H1 (cell line): ENCODE measurements at regions not wholly inside any gene's neighbourhood (a gene's known extent, or its start where the extent isn't known, plus 50 kb on each side); places are given as distances from the start of the nearest gene placed in this dataset.

Source experiments
- CTCF ChIA-PET: fragments of 300-600 bp; sonication (Branson Sonifier 250); formaldehyde crosslinking; loops from one replicate; lab custom pipeline; 2021; ENCODE audit not compliant: partially characterized antibody; lab: Charles Lee
- POLR2A ChIA-PET: fragments of 300-600 bp; sonication (Branson Sonifier 250); formaldehyde crosslinking; loops from one replicate; lab custom pipeline; 2021; ENCODE audit warnings: inconsistent platforms; ENCODE audit not compliant: partially characterized antibody; lab: Charles Lee
- DNase-seq, 2 experiments: peaks; one replicate each; pipeline versions ENCODE4 v3.0.0 to v3.0.0-alpha.2; 2010 to 2022; ENCODE audit warnings: low spot score in 2 of 2, low read depth in 1 of 2, mixed read lengths in 1 of 2
- FAIRE-seq: peaks from 2 replicates; lab custom pipeline; 2011; peaks lifted over from hg19 to GRCh38; lab: Jason Lieb, UNC
- H2AFZ ChIP-seq: 2 replicates; pipeline ENCODE4 v1.8.1; 2012; ENCODE audit warnings: low read length, inconsistent platforms
- H2AK5ac ChIP-seq: 2 replicates; pipeline ENCODE4 v1.6.1; 2013; ENCODE audit warnings: low read depth, low read length
- H2BK120ac ChIP-seq: replicated peaks from 2 replicates; pipeline ENCODE3; 2013; ENCODE audit warnings: low read depth, low read length, inconsistent platforms
- H2BK12ac ChIP-seq: 2 replicates; pipeline ENCODE4 v1.6.1; 2013; ENCODE audit warnings: low read depth, low read length
- H2BK15ac ChIP-seq: 2 replicates; pipeline ENCODE4 v1.6.1; 2013; ENCODE audit warnings: low read length
- H2BK20ac ChIP-seq: 2 replicates; pipeline ENCODE4 v1.6.1; 2013; ENCODE audit warnings: low read length
- H2BK5ac ChIP-seq: 2 replicates; pipeline ENCODE4 v1.6.1; 2013; ENCODE audit warnings: low read depth, low read length
- H3K14ac ChIP-seq: 2 replicates; pipeline ENCODE4 v1.6.1; 2013; ENCODE audit warnings: inconsistent platforms; ENCODE audit not compliant: insufficient read length
- H3K18ac ChIP-seq: 2 replicates; pipeline ENCODE4 v1.6.1; 2013; ENCODE audit warnings: low read length; ENCODE audit errors: extremely low read depth
- H3K23ac ChIP-seq: 2 replicates; pipeline ENCODE4 v1.6.1; 2013; ENCODE audit warnings: inconsistent platforms; ENCODE audit not compliant: insufficient read length
- H3K23me2 ChIP-seq: 2 replicates; pipeline ENCODE4 v1.6.1; 2013; ENCODE audit warnings: low read depth, low read length
- H3K27ac ChIP-seq: 2 replicates; pipeline ENCODE4 v1.6.1; 2011; ENCODE audit warnings: low read depth, low read length, inconsistent platforms
- H3K27me3 ChIP-seq, 4 experiments: replicated peaks in 1 of 4; 1 replicate in 1 of 4; 2 replicates in 3 of 4; pipeline versions ENCODE4 v1.6.1 to v1.8.1; 2011 to 2013; ENCODE audit warnings: low read length in 3 of 4, mild to moderate bottlenecking in 3 of 4, inconsistent platforms in 2 of 4, mixed read lengths in 2 of 4, moderate library complexity in 1 of 4; ENCODE audit not compliant: control insufficient read depth in 3 of 4, insufficient read depth in 3 of 4; ENCODE audit errors: extremely low read depth in 1 of 4
- H3K36me3 ChIP-seq, 4 experiments: 2 replicates each; pipeline versions ENCODE4 v1.6.1 to v1.8.1; 2011 to 2013; ENCODE audit warnings: mild to moderate bottlenecking in 4 of 4, low read length in 3 of 4, moderate library complexity in 2 of 4, control low read depth in 1 of 4, inconsistent platforms in 1 of 4; ENCODE audit not compliant: insufficient read depth in 4 of 4, control insufficient read depth in 2 of 4
- H3K4ac ChIP-seq: replicated peaks from 2 replicates; pipeline ENCODE3; 2013; ENCODE audit warnings: low read length, low read depth, mixed read lengths, inconsistent platforms; ENCODE audit not compliant: insufficient read length
- H3K4me1 ChIP-seq, 4 experiments: replicated peaks in 1 of 4; 1 replicate in 1 of 4; 2 replicates in 3 of 4; pipeline versions ENCODE4 v1.6.1 to v1.8.1; 2011 to 2013; ENCODE audit warnings: low read length in 3 of 4, inconsistent platforms in 2 of 4, mixed read lengths in 1 of 4; ENCODE audit not compliant: insufficient read depth in 4 of 4, control insufficient read depth in 3 of 4
- H3K4me2 ChIP-seq, 2 experiments: 2 replicates each; pipeline versions ENCODE4 v1.6.1 to v1.8.1; 2011 to 2013; ENCODE audit warnings: low read depth in 2 of 2, low read length in 2 of 2, control low read depth in 1 of 2, inconsistent platforms in 1 of 2, mild to moderate bottlenecking in 1 of 2; ENCODE audit not compliant: insufficient read depth in 1 of 2
- H3K4me3 ChIP-seq, 4 experiments: fragments of 200-600, 300-600 bp in 1 of 4; sonication (generic), shearing (Covaris generic), sonication (Bioruptor Twin) in 1 of 4; 2 replicates each; pipeline versions ENCODE4 v1.5.1 to v1.8.1; 2011 to 2016; ENCODE audit warnings: low read length in 4 of 4, low read depth in 3 of 4, control low read depth in 2 of 4, inconsistent platforms in 2 of 4, mild to moderate bottlenecking in 2 of 4, mixed read lengths in 1 of 4, moderate library complexity in 1 of 4; ENCODE audit not compliant: insufficient read depth in 2 of 4; ENCODE audit errors: extremely low read depth in 1 of 4
- H3K56ac ChIP-seq: replicated peaks from 2 replicates; pipeline ENCODE3; 2013; ENCODE audit warnings: low read depth, mild to moderate bottlenecking, mixed read lengths, low read length, inconsistent platforms; ENCODE audit not compliant: insufficient read length
- H3K79me1 ChIP-seq: 2 replicates; pipeline ENCODE4 v1.6.1; 2013; ENCODE audit warnings: low read depth, low read length, control low read depth
- H3K79me2 ChIP-seq, 2 experiments: 2 replicates each; pipeline versions ENCODE4 v1.6.1 to v1.8.1; 2012 to 2013; ENCODE audit warnings: low read length in 2 of 2, mild to moderate bottlenecking in 2 of 2, inconsistent platforms in 1 of 2; ENCODE audit not compliant: insufficient read depth in 2 of 2, control insufficient read depth in 1 of 2
- H3K9ac ChIP-seq, 4 experiments: replicated peaks in 1 of 4; 1 replicate in 1 of 4; 2 replicates in 3 of 4; pipeline versions ENCODE4 v1.6.1 to v1.8.1; 2011 to 2013; ENCODE audit warnings: low read depth in 3 of 4, low read length in 3 of 4, control low read depth in 2 of 4, mild to moderate bottlenecking in 2 of 4, moderate library complexity in 2 of 4, inconsistent platforms in 1 of 4; ENCODE audit errors: extremely low read depth in 1 of 4
- H3K9me3 ChIP-seq, 2 experiments: 2 replicates each; pipeline versions ENCODE4 v1.6.1 to v1.8.1; 2012 to 2013; ENCODE audit warnings: mild to moderate bottlenecking in 2 of 2, moderate library complexity in 2 of 2, control low read depth in 1 of 2, inconsistent platforms in 1 of 2, low read depth in 1 of 2, low read length in 1 of 2, mixed read lengths in 1 of 2; ENCODE audit not compliant: insufficient read depth in 2 of 2
- H4K20me1 ChIP-seq, 2 experiments: replicated peaks in 1 of 2; 2 replicates each; pipeline versions ENCODE3 to v1.8.1; 2011 to 2013; ENCODE audit warnings: inconsistent platforms in 2 of 2, low read length in 2 of 2, mild to moderate bottlenecking in 1 of 2; ENCODE audit not compliant: insufficient read depth in 2 of 2, control insufficient read depth in 1 of 2
- H4K5ac ChIP-seq: 2 replicates; pipeline ENCODE4 v1.6.1; 2013; ENCODE audit warnings: low read length, low read depth, mixed read lengths, inconsistent platforms; ENCODE audit not compliant: insufficient read length
- H4K8ac ChIP-seq: 2 replicates; pipeline ENCODE4 v1.8.0; 2013; ENCODE audit warnings: mild to moderate bottlenecking, moderate library complexity, low read length, inconsistent platforms; ENCODE audit not compliant: insufficient read depth; ENCODE audit errors: extremely low read depth
- H4K91ac ChIP-seq: replicated peaks from 2 replicates; pipeline ENCODE3; 2013; ENCODE audit warnings: low read length, mixed read lengths, inconsistent platforms; ENCODE audit not compliant: insufficient read length
- CTBP2 ChIP-seq: IDR thresholded peaks from 2 replicates; pipeline ENCODE4 v1.7.0; 2011; ENCODE audit warnings: borderline replicate concordance, mild to moderate bottlenecking, moderate library complexity, mixed read lengths, low read length; ENCODE audit not compliant: insufficient read depth, insufficient read length
- EP300 ChIP-seq, 2 experiments: IDR thresholded peaks; 1 replicate in 1 of 2; 2 replicates in 1 of 2; pipeline ENCODE4 v1.6.1; 2011 to 2012; ENCODE audit warnings: low read depth in 2 of 2, low read length in 2 of 2, mild to moderate bottlenecking in 2 of 2, borderline replicate concordance in 1 of 2, inconsistent platforms in 1 of 2, moderate library complexity in 1 of 2
- RXRA ChIP-seq: IDR thresholded peaks from 2 replicates; pipeline ENCODE4 v1.6.1; 2011; ENCODE audit warnings: low read depth, mild to moderate bottlenecking, low read length, moderate library complexity; ENCODE audit not compliant: insufficient read depth
- WGBS, 2 experiments: shearing (Covaris generic) in 1 of 2; methylation state at CpG; one replicate each; pipeline versions ENCODE4 v1.1.6 to v1.1.7; 2013 to 2015; ENCODE audit warnings: low lambda C conversion rate in 2 of 2, mixed read lengths in 2 of 2, inconsistent platforms in 1 of 2, low coverage in 1 of 2, missing lambda C conversion rate in 1 of 2; ENCODE audit not compliant: insufficient replicate concordance in 2 of 2, insufficient coverage in 1 of 2, insufficient read length in 1 of 2; ENCODE audit errors: extremely low coverage in 1 of 2, missing lambda C conversion rate in 1 of 2; 5-methylcytosine and 5-hydroxymethylcytosine counted together

DNA sequence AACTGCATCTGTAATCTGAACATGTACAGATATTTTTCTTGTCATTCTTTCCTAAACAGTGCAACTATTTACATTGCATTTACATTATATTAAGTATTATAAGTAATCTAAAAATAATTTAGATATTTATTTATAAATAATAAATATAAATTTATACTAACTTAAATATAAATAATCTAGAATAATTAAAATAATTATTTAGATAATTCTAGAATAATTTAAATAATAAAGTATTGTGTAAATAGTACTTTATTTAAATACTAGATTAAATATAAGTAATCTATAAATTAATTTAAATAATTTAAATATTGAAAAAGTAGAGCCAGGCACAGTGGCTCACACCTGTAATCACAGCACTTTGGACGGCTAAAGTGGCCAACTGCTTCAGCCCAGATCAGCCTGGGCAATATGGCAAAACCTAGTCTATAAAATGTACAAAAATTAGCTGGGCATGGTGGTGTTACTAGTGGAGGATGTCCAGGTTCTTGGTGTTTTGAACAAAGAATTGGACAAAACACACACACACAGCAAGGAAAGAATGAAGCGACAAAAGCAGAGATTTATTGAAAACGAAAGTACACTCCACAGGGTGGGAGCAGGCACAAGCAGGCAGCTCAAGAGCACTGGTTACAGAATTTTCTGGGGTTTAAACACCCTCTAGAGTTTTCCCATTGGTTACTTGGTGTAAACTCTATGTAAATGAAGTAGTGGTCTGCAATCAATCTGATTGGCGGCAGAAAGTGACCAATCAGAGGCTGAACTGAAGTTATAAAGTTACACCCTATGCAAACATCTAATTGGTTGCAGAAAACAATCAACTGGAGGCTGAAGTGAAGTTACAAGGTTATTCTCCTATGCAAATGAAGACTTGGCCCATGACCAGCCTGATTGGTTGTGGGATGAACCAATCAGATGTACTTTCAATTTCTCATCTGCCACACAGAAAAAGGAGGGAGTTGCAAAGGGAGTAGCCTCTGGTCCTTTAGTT, 100.2 kb upstream of the SP4 start:
- H3K23ac ChIP-seq: no peak overlapping the region
- H3K27me3 ChIP-seq: no peaks in the 10 kb centered on the region
- H3K18ac ChIP-seq: no peak overlapping the region
- no peak overlapping the region for H3K4me3 ChIP-seq
- H3K4ac ChIP-seq: no peak overlapping the region
- ChIA-PET CTCF (interaction anchor here (0.7 kb wide), 1 partner anchor 10 kb away, joined by 4 read pairs; no protein-coding TSS in a partner anchor), POLR2A (no interaction called here)
- H3K4me1 ChIP-seq: no peaks in the 10 kb centered on the region
- no peak overlapping the region for H3K56ac ChIP-seq
- H4K8ac ChIP-seq: no peak overlapping the region
- H4K20me1 ChIP-seq: no peaks in the 10 kb centered on the region
- no peaks in the 10 kb centered on the region for H3K23me2 ChIP-seq
- H3K4me2 ChIP-seq: no peak overlapping the region
- no peak overlapping the region for H2BK120ac ChIP-seq
- H4K91ac ChIP-seq: no peak overlapping the region
- no peak for FAIRE-seq
- 96% methylated on average over 4 of the region's 4 CpGs; no CpG with 5 or more reads in 1 of the 2 experiments for WGBS, 2 experiments
- no peak overlapping the region for H3K9ac ChIP-seq
- H3K79me1 ChIP-seq: no peaks in the 10 kb centered on the region
- no peak overlapping the region for H2BK20ac ChIP-seq
- no peak overlapping the region for H2AK5ac ChIP-seq
- no peaks in the 10 kb centered on the region for H3K79me2 ChIP-seq
- no peak overlapping the region for H2BK12ac ChIP-seq
- no peaks in the 10 kb centered on the region for H3K36me3 ChIP-seq
- no peak overlapping the region for H3K14ac ChIP-seq
- no peak overlapping the region for H3K27ac ChIP-seq
- no peak for DNase-seq
- H3K9me3 ChIP-seq: no peaks in the 10 kb centered on the region
- TF ChIP-seq CTBP2: no peak
- TF ChIP-seq EP300 (IDR thresholded peaks at IDR 0.05; ENCODE audit: borderline replicate concordance in 1 of 2, low read depth in 2 of 2, low read length in 2 of 2): no peak
- no peak for TF ChIP-seq RXRA
- no peak overlapping the region for H2BK5ac ChIP-seq
- H4K5ac ChIP-seq: no peak overlapping the region
- H2AFZ ChIP-seq: 0 out of 2 replicates have a peak overlapping the region, but pooled peaks have one; percentile 44
- no peak overlapping the region for H2BK15ac ChIP-seq
